H1 (cell line): ENCODE measurements at regions not wholly inside any gene's neighbourhood (a gene's known extent, or its start where the extent isn't known, plus 50 kb on each side); places are given as distances from the start of the nearest gene placed in this dataset.

ENCODE experiments used
- CTCF ChIA-PET: fragments of 300-600 bp; sonication (Branson Sonifier 250); formaldehyde crosslinking; loops from one replicate; lab custom pipeline; 2021; ENCODE audit not compliant: partially characterized antibody; lab: Charles Lee
- POLR2A ChIA-PET: fragments of 300-600 bp; sonication (Branson Sonifier 250); formaldehyde crosslinking; loops from one replicate; lab custom pipeline; 2021; ENCODE audit warnings: inconsistent platforms; ENCODE audit not compliant: partially characterized antibody; lab: Charles Lee
- DNase-seq, 2 experiments: peaks; one replicate each; pipeline versions ENCODE4 v3.0.0 to v3.0.0-alpha.2; 2010 to 2022; ENCODE audit warnings: low spot score in 2 of 2, low read depth in 1 of 2, mixed read lengths in 1 of 2
- FAIRE-seq: peaks from 2 replicates; lab custom pipeline; 2011; peaks lifted over from hg19 to GRCh38; lab: Jason Lieb, UNC
- H2AFZ ChIP-seq: 2 replicates; pipeline ENCODE4 v1.8.1; 2012; ENCODE audit warnings: low read length, inconsistent platforms
- H2AK5ac ChIP-seq: 2 replicates; pipeline ENCODE4 v1.6.1; 2013; ENCODE audit warnings: low read depth, low read length
- H2BK120ac ChIP-seq: replicated peaks from 2 replicates; pipeline ENCODE3; 2013; ENCODE audit warnings: low read depth, low read length, inconsistent platforms
- H2BK12ac ChIP-seq: 2 replicates; pipeline ENCODE4 v1.6.1; 2013; ENCODE audit warnings: low read depth, low read length
- H2BK15ac ChIP-seq: 2 replicates; pipeline ENCODE4 v1.6.1; 2013; ENCODE audit warnings: low read length
- H2BK20ac ChIP-seq: 2 replicates; pipeline ENCODE4 v1.6.1; 2013; ENCODE audit warnings: low read length
- H2BK5ac ChIP-seq: 2 replicates; pipeline ENCODE4 v1.6.1; 2013; ENCODE audit warnings: low read depth, low read length
- H3K14ac ChIP-seq: 2 replicates; pipeline ENCODE4 v1.6.1; 2013; ENCODE audit warnings: inconsistent platforms; ENCODE audit not compliant: insufficient read length
- H3K18ac ChIP-seq: 2 replicates; pipeline ENCODE4 v1.6.1; 2013; ENCODE audit warnings: low read length; ENCODE audit errors: extremely low read depth
- H3K23ac ChIP-seq: 2 replicates; pipeline ENCODE4 v1.6.1; 2013; ENCODE audit warnings: inconsistent platforms; ENCODE audit not compliant: insufficient read length
- H3K23me2 ChIP-seq: 2 replicates; pipeline ENCODE4 v1.6.1; 2013; ENCODE audit warnings: low read depth, low read length
- H3K27ac ChIP-seq: 2 replicates; pipeline ENCODE4 v1.6.1; 2011; ENCODE audit warnings: low read depth, low read length, inconsistent platforms
- H3K27me3 ChIP-seq, 4 experiments: replicated peaks in 1 of 4; 1 replicate in 1 of 4; 2 replicates in 3 of 4; pipeline versions ENCODE4 v1.6.1 to v1.8.1; 2011 to 2013; ENCODE audit warnings: low read length in 3 of 4, mild to moderate bottlenecking in 3 of 4, inconsistent platforms in 2 of 4, mixed read lengths in 2 of 4, moderate library complexity in 1 of 4; ENCODE audit not compliant: control insufficient read depth in 3 of 4, insufficient read depth in 3 of 4; ENCODE audit errors: extremely low read depth in 1 of 4
- H3K36me3 ChIP-seq, 4 experiments: 2 replicates each; pipeline versions ENCODE4 v1.6.1 to v1.8.1; 2011 to 2013; ENCODE audit warnings: mild to moderate bottlenecking in 4 of 4, low read length in 3 of 4, moderate library complexity in 2 of 4, control low read depth in 1 of 4, inconsistent platforms in 1 of 4; ENCODE audit not compliant: insufficient read depth in 4 of 4, control insufficient read depth in 2 of 4
- H3K4ac ChIP-seq: replicated peaks from 2 replicates; pipeline ENCODE3; 2013; ENCODE audit warnings: low read length, low read depth, mixed read lengths, inconsistent platforms; ENCODE audit not compliant: insufficient read length
- H3K4me1 ChIP-seq, 4 experiments: replicated peaks in 1 of 4; 1 replicate in 1 of 4; 2 replicates in 3 of 4; pipeline versions ENCODE4 v1.6.1 to v1.8.1; 2011 to 2013; ENCODE audit warnings: low read length in 3 of 4, inconsistent platforms in 2 of 4, mixed read lengths in 1 of 4; ENCODE audit not compliant: insufficient read depth in 4 of 4, control insufficient read depth in 3 of 4
- H3K4me2 ChIP-seq, 2 experiments: 2 replicates each; pipeline versions ENCODE4 v1.6.1 to v1.8.1; 2011 to 2013; ENCODE audit warnings: low read depth in 2 of 2, low read length in 2 of 2, control low read depth in 1 of 2, inconsistent platforms in 1 of 2, mild to moderate bottlenecking in 1 of 2; ENCODE audit not compliant: insufficient read depth in 1 of 2
- H3K4me3 ChIP-seq, 4 experiments: fragments of 200-600, 300-600 bp in 1 of 4; sonication (generic), shearing (Covaris generic), sonication (Bioruptor Twin) in 1 of 4; 2 replicates each; pipeline versions ENCODE4 v1.5.1 to v1.8.1; 2011 to 2016; ENCODE audit warnings: low read length in 4 of 4, low read depth in 3 of 4, control low read depth in 2 of 4, inconsistent platforms in 2 of 4, mild to moderate bottlenecking in 2 of 4, mixed read lengths in 1 of 4, moderate library complexity in 1 of 4; ENCODE audit not compliant: insufficient read depth in 2 of 4; ENCODE audit errors: extremely low read depth in 1 of 4
- H3K56ac ChIP-seq: replicated peaks from 2 replicates; pipeline ENCODE3; 2013; ENCODE audit warnings: low read depth, mild to moderate bottlenecking, mixed read lengths, low read length, inconsistent platforms; ENCODE audit not compliant: insufficient read length
- H3K79me1 ChIP-seq: 2 replicates; pipeline ENCODE4 v1.6.1; 2013; ENCODE audit warnings: low read depth, low read length, control low read depth
- H3K79me2 ChIP-seq, 2 experiments: 2 replicates each; pipeline versions ENCODE4 v1.6.1 to v1.8.1; 2012 to 2013; ENCODE audit warnings: low read length in 2 of 2, mild to moderate bottlenecking in 2 of 2, inconsistent platforms in 1 of 2; ENCODE audit not compliant: insufficient read depth in 2 of 2, control insufficient read depth in 1 of 2
- H3K9ac ChIP-seq, 4 experiments: replicated peaks in 1 of 4; 1 replicate in 1 of 4; 2 replicates in 3 of 4; pipeline versions ENCODE4 v1.6.1 to v1.8.1; 2011 to 2013; ENCODE audit warnings: low read depth in 3 of 4, low read length in 3 of 4, control low read depth in 2 of 4, mild to moderate bottlenecking in 2 of 4, moderate library complexity in 2 of 4, inconsistent platforms in 1 of 4; ENCODE audit errors: extremely low read depth in 1 of 4
- H3K9me3 ChIP-seq, 2 experiments: 2 replicates each; pipeline versions ENCODE4 v1.6.1 to v1.8.1; 2012 to 2013; ENCODE audit warnings: mild to moderate bottlenecking in 2 of 2, moderate library complexity in 2 of 2, control low read depth in 1 of 2, inconsistent platforms in 1 of 2, low read depth in 1 of 2, low read length in 1 of 2, mixed read lengths in 1 of 2; ENCODE audit not compliant: insufficient read depth in 2 of 2
- H4K20me1 ChIP-seq, 2 experiments: replicated peaks in 1 of 2; 2 replicates each; pipeline versions ENCODE3 to v1.8.1; 2011 to 2013; ENCODE audit warnings: inconsistent platforms in 2 of 2, low read length in 2 of 2, mild to moderate bottlenecking in 1 of 2; ENCODE audit not compliant: insufficient read depth in 2 of 2, control insufficient read depth in 1 of 2
- H4K5ac ChIP-seq: 2 replicates; pipeline ENCODE4 v1.6.1; 2013; ENCODE audit warnings: low read length, low read depth, mixed read lengths, inconsistent platforms; ENCODE audit not compliant: insufficient read length
- H4K8ac ChIP-seq: 2 replicates; pipeline ENCODE4 v1.8.0; 2013; ENCODE audit warnings: mild to moderate bottlenecking, moderate library complexity, low read length, inconsistent platforms; ENCODE audit not compliant: insufficient read depth; ENCODE audit errors: extremely low read depth
- H4K91ac ChIP-seq: replicated peaks from 2 replicates; pipeline ENCODE3; 2013; ENCODE audit warnings: low read length, mixed read lengths, inconsistent platforms; ENCODE audit not compliant: insufficient read length
- CHD2 ChIP-seq: IDR thresholded peaks from 2 replicates; pipeline ENCODE4 v1.6.1; 2012; ENCODE audit warnings: low read length, improper control_type of control experiment
- SIRT6 ChIP-seq: IDR thresholded peaks from one replicate; pipeline ENCODE4 v1.7.1; 2012; ENCODE audit warnings: low read length, inconsistent platforms
- TEAD4 ChIP-seq: IDR thresholded peaks from 2 replicates; pipeline ENCODE4 v1.6.1; 2012; ENCODE audit warnings: low read depth, low read length, inconsistent platforms, mixed read lengths
- WGBS, 2 experiments: shearing (Covaris generic) in 1 of 2; methylation state at CpG; one replicate each; pipeline versions ENCODE4 v1.1.6 to v1.1.7; 2013 to 2015; ENCODE audit warnings: low lambda C conversion rate in 2 of 2, mixed read lengths in 2 of 2, inconsistent platforms in 1 of 2, low coverage in 1 of 2, missing lambda C conversion rate in 1 of 2; ENCODE audit not compliant: insufficient replicate concordance in 2 of 2, insufficient coverage in 1 of 2, insufficient read length in 1 of 2; ENCODE audit errors: extremely low coverage in 1 of 2, missing lambda C conversion rate in 1 of 2; 5-methylcytosine and 5-hydroxymethylcytosine counted together

- Histone ChIP-seq H3K18ac (peak overlapping the region; percentile 25), H3K9ac (no peak overlapping the region; a peak in 1 of 7 replicates), H2BK20ac (peak overlapping the region; percentile 82; the same call in 1 of the 2 replicates), H3K4me3 (no peak overlapping the region; a peak in 1 of 8 replicates), H4K5ac (peak overlapping the region; percentile 34), H3K27ac (peak overlapping the region; percentile 57; the same call in 1 of the 2 replicates), H3K4me1 (peaks cover 7 to 12% (median 9%) of the 10 kb centered on the region in 4 experiments), H3K36me3 (no peaks in the 10 kb centered on the region; a peak in 1 of 8 replicates), H3K4me2 (peak overlapping the region; percentile 8 to 49; a peak in 1 of 4 replicates), H4K91ac (peak overlapping the region; percentile 93), H2BK12ac (peak overlapping the region; percentile 89; the same call in 1 of the 2 replicates), H2BK5ac (peak overlapping the region; percentile 81; the same call in 1 of the 2 replicates), H3K79me2 (no peaks in the 10 kb centered on the region; a peak in 1 of 4 replicates), H3K4ac (peak overlapping the region; percentile 9), H3K23ac (no peak overlapping the region), H3K9me3 (no peaks in the 10 kb centered on the region), H2BK15ac (peak overlapping the region; percentile 55; the same call in 1 of the 2 replicates), H4K8ac (peak overlapping the region; percentile 11; the same call in 1 of the 2 replicates), H2BK120ac (peak overlapping the region; percentile 76), H3K14ac (no peak overlapping the region), H3K23me2 (peaks cover 1% of the 10 kb centered on the region; the same call in 1 of the 2 replicates), H3K79me1 (no peaks in the 10 kb centered on the region), H2AFZ (no peak overlapping the region), H4K20me1 (no peaks in the 10 kb centered on the region), H3K27me3 (no peaks in the 10 kb centered on the region), H2AK5ac (no peak overlapping the region), H3K56ac (no peak overlapping the region)
- CTCF ChIA-PET, result interaction anchor here (1.2 kb wide), 2 partner anchors 9 to 53 kb away, joined by 3 read pairs; no protein-coding TSS in a partner anchor
- FAIRE-seq, result no peak
- 68% methylated on average over 7 of the region's 7 CpGs; no CpG with 5 or more reads in 1 of the 2 experiments for WGBS, 2 experiments
- POLR2A ChIA-PET, result interaction anchor here (2.1 kb wide), 1 partner anchor 12 kb away, joined by 6 read pairs; no protein-coding TSS in a partner anchor
- TF ChIP-seq CHD2 (no peak), SIRT6 (no peak), TEAD4 (peak; percentile 51; the same call in 1 of the 2 replicates)
- DNase-seq, result no peak
These were observed 132.4 kb downstream of the COPS8 start for GRCh38 chr2:237217995-237218616.
